Lower lobe of right lung (tissue), 2 donors: ENCODE measurements at regions not wholly inside any gene's neighbourhood (a gene's known extent, or its start where the extent isn't known, plus 50 kb on each side); places are given as distances from the start of the nearest gene placed in this dataset.

Experiments used
- ATAC-seq, 2 donors: fragments of 200-7000 bp; cut with Tn5 transposase; one replicate each; pipeline ENCODE4 v1.9.1; 2020 to 2022; ENCODE audit warnings: mild to moderate bottlenecking in 2 of 2, moderate library complexity in 2 of 2
- DNase-seq: peaks from one replicate; pipeline ENCODE4 v3.0.0-alpha.2; 2020
- H3K27ac ChIP-seq: fragments of 200-600 bp; one replicate; pipeline ENCODE4 v1.8.0; 2022
- H3K27me3 ChIP-seq: fragments of 200-600 bp; one replicate; pipeline ENCODE4 v1.8.0; 2022; ENCODE audit warnings: low read depth
- H3K36me3 ChIP-seq: fragments of 200-600 bp; one replicate; pipeline ENCODE4 v1.8.0; 2022; ENCODE audit warnings: mild to moderate bottlenecking
- H3K4me1 ChIP-seq: fragments of 200-600 bp; one replicate; pipeline ENCODE4 v1.8.0; 2022
- H3K4me3 ChIP-seq: fragments of 200-600 bp; one replicate; pipeline ENCODE4 v1.8.0; 2022; ENCODE audit warnings: mild to moderate bottlenecking
- H3K9me3 ChIP-seq: fragments of 200-600 bp; one replicate; pipeline ENCODE4 v1.8.0; 2022
- CTCF ChIP-seq: fragments of 200-600 bp; IDR thresholded peaks from one replicate; pipeline ENCODE4 v1.8.0; 2022; ENCODE audit warnings: antibody characterized with exemption, mild to moderate bottlenecking
- intact Hi-C: fragments of 100-400 bp; cut with DNase I; formaldehyde crosslinking; loops from one replicate; pipeline ENCODE4 v1.11.0; 2022
- donor health status: DM: no; HTN: yes; CAD: no; lungs with severe emphysema.

GRCh38 chr1:96087719-96088118 is 633.9 kb upstream of the PTBP2 start:
- H3K9me3 ChIP-seq, result peaks cover 5% of the 10 kb centered on the region
- intact Hi-C loops, result no loop called here
- TF ChIP-seq CTCF, result no peak
- no peak overlapping the region for H3K4me3 ChIP-seq
- H3K4me1 ChIP-seq, result no peaks in the 10 kb centered on the region
- H3K36me3 ChIP-seq, result no peaks in the 10 kb centered on the region
- no peaks in the 10 kb centered on the region for H3K27me3 ChIP-seq
- ATAC-seq, result no peak
- no peak overlapping the region for H3K27ac ChIP-seq
- no peak for DNase-seq

- no peaks in the 10 kb centered on the region for H3K4me1 ChIP-seq
- H3K9me3 ChIP-seq, result no peaks in the 10 kb centered on the region
- intact Hi-C loops, result no loop called here
- ATAC-seq (peak; percentile 39 to 64), DNase-seq (peak; percentile 42)
- no peaks in the 10 kb centered on the region for H3K36me3 ChIP-seq
- TF ChIP-seq CTCF, result no peak
- no peak overlapping the region for H3K27ac ChIP-seq
- no peak overlapping the region for H3K4me3 ChIP-seq
- no peaks in the 10 kb centered on the region for H3K27me3 ChIP-seq
Measured at GRCh38 chr1:96090134-96090533, 631.5 kb upstream of the PTBP2 start.

DNA sequence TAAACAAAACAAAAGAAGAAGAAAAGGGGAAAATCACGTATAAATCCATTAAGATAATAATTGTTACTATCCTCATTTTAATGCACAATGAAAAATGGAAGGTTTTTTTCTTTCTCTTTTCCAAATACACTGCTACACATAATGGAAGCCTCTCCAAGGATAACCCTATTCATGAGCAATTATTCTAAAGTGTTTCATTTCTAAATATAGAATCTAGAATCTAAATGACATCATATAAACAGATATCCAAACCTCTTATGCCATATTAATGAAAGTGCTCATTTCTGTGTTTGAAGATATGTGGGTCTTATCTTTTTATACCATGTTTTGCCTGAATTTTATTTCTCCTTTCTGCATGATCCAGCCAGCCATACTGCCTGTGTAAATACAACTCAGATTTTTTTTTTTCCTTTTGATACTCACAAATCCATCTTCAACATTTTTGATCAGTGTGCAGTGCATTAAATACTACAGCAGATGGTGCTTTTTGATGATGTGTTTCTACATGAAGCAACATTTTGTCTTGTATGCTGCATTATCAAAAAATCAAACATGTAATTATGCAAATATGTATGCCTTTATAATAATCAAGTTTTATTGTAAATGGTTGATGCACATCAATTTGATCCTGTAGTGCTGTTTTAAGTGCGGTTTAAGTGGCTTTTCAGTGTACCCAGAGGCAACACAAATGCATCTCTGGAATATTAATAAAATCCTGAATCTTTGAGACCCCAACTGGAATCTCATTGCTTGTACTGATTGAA is 625.6 kb upstream of the PTBP2 start:
- ATAC-seq (no peak), DNase-seq (no peak)
- no peak overlapping the region for H3K27ac ChIP-seq
- H3K36me3 ChIP-seq, result no peaks in the 10 kb centered on the region
- intact Hi-C loops, result no loop called here
- no peaks in the 10 kb centered on the region for H3K27me3 ChIP-seq
- H3K4me3 ChIP-seq, result no peak overlapping the region
- no peaks in the 10 kb centered on the region for H3K4me1 ChIP-seq
- TF ChIP-seq CTCF, result no peak
- no peaks in the 10 kb centered on the region for H3K9me3 ChIP-seq

- Histone ChIP-seq H3K4me1 (no peaks in the 10 kb centered on the region), H3K27me3 (no peaks in the 10 kb centered on the region)
- no peak for TF ChIP-seq CTCF
Measured at GRCh38 chr1:96096613-96097321, 624.8 kb upstream of the PTBP2 start.

DNA sequence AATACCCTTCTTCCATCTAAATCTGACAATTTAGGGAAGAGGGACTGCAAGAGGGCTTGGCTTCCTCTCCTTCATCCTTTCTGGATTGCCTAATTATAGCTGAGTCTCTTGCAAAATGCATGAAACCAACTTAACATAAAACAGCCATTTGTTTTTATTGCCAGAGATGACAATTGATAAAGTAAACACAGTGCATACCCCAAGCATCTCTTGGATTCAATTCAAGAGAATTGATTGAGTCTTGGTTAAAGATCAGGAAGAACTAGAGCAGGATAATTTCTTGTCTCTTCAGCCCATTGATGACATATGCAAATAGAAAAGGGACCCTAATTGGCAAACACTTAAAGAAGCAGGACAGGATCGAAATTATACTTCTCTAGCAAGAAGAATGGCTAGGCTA is 617.1 kb upstream of the PTBP2 start:
- no peak overlapping the region for H3K4me3 ChIP-seq
- no peak for ATAC-seq
- no peaks in the 10 kb centered on the region for H3K9me3 ChIP-seq
- no peaks in the 10 kb centered on the region for H3K36me3 ChIP-seq
- TF ChIP-seq CTCF, result no peak
- DNase-seq, result no peak
- H3K27me3 ChIP-seq, result no peaks in the 10 kb centered on the region
- H3K4me1 ChIP-seq, result no peaks in the 10 kb centered on the region
- intact Hi-C loops, result no loop called here
- H3K27ac ChIP-seq, result no peak overlapping the region

More at GRCh38 chr1:96096613-96097321, 624.8 kb upstream of the PTBP2 start:
- no peaks in the 10 kb centered on the region for H3K36me3 ChIP-seq
- intact Hi-C loops, result no loop called here
- H3K27ac ChIP-seq, result no peak overlapping the region
- ATAC-seq (no peak), DNase-seq (no peak)
- no peaks in the 10 kb centered on the region for H3K9me3 ChIP-seq
- H3K4me3 ChIP-seq, result no peak overlapping the region
